WTC11 (cell line): ENCODE measurements at regions not wholly inside any gene's neighbourhood (a gene's known extent, or its start where the extent isn't known, plus 50 kb on each side); places are given as distances from the start of the nearest gene placed in this dataset.

Experiments
- ATAC-seq: fragments of 200-7000 bp; cut with Tn5 transposase; 2 replicates; pipeline ENCODE4 v1.10.0; 2021; ENCODE audit warnings: mild to moderate bottlenecking, moderate library complexity
- CTCF ChIA-PET: fragments of 300-600 bp; sonication (Branson Sonifier 250); formaldehyde crosslinking; loops from one replicate; lab custom pipeline; 2021; ENCODE audit warnings: antibody characterized with exemption; lab: Charles Lee
- POLR2A ChIA-PET: fragments of 350-600 bp; sonication (Branson Sonifier 250); formaldehyde crosslinking; loops from one replicate; lab custom pipeline; 2021; ENCODE audit warnings: antibody characterized with exemption; lab: Charles Lee
- DNase-seq: peaks from one replicate; pipeline ENCODE4 v3.0.0; 2021; ENCODE audit warnings: low spot score
- H3K27ac Mint-ChIP-seq: 2 replicates; pipeline ENCODE4 v1.8.0; 2021; ENCODE audit warnings: mixed read lengths
- H3K27me3 Mint-ChIP-seq: 2 replicates; pipeline ENCODE4 v1.8.0; 2021; ENCODE audit warnings: low read depth, mild to moderate bottlenecking, moderate library complexity, mixed read lengths
- H3K36me3 Mint-ChIP-seq: 2 replicates; pipeline ENCODE4 v1.8.0; 2021; ENCODE audit warnings: mixed read lengths
- H3K4me1 Mint-ChIP-seq: 2 replicates; pipeline ENCODE4 v1.8.0; 2022; ENCODE audit warnings: mixed read lengths
- H3K4me3 Mint-ChIP-seq: 2 replicates; pipeline ENCODE4 v1.8.0; 2021; ENCODE audit warnings: mild to moderate bottlenecking, moderate library complexity, mixed read lengths
- H3K9me3 Mint-ChIP-seq: 2 replicates; pipeline ENCODE4 v1.8.0; 2021; ENCODE audit warnings: mixed read lengths
- ATF2 ChIP-seq: sonication (generic); formaldehyde crosslinking; IDR thresholded peaks from 2 replicates; pipeline ENCODE4 v1.8.1; 2022; ENCODE audit warnings: low read depth, missing genetic modification reagents, borderline replicate concordance
- CBFB ChIP-seq: sonication (generic); formaldehyde crosslinking; IDR thresholded peaks from 2 replicates; pipeline ENCODE4 v1.8.1; 2022; ENCODE audit warnings: mild to moderate bottlenecking, low read depth, missing genetic modification reagents
- E2F4 ChIP-seq: sonication (generic); formaldehyde crosslinking; IDR thresholded peaks from 2 replicates; pipeline ENCODE4 v1.8.1; 2022; ENCODE audit warnings: low read depth, mild to moderate bottlenecking, moderate library complexity, missing genetic modification reagents, borderline replicate concordance
- E2F5 ChIP-seq: sonication (generic); formaldehyde crosslinking; IDR thresholded peaks from 2 replicates; pipeline ENCODE4 v1.8.1; 2022; ENCODE audit warnings: mild to moderate bottlenecking, moderate library complexity, missing genetic modification reagents
- ELF4 ChIP-seq: sonication (generic); formaldehyde crosslinking; IDR thresholded peaks from 2 replicates; pipeline ENCODE4 v1.8.1; 2022; ENCODE audit warnings: low read depth, mild to moderate bottlenecking, moderate library complexity, missing genetic modification reagents
- GABPB1 ChIP-seq: sonication (generic); formaldehyde crosslinking; IDR thresholded peaks from 2 replicates; pipeline ENCODE4 v1.8.1; 2023; ENCODE audit warnings: mild to moderate bottlenecking, missing genetic modification reagents
- GTF2I ChIP-seq: fragments of 250-450 bp; sonication (Bioruptor Pico); conservative IDR thresholded peaks from 2 replicates; pipeline ENCODE4 v1.4.0; 2021; ENCODE audit warnings: mild to moderate bottlenecking
- IRF1 ChIP-seq: sonication (generic); formaldehyde crosslinking; IDR thresholded peaks from 2 replicates; pipeline ENCODE4 v1.8.0; 2023; ENCODE audit warnings: missing genetic modification reagents
- IRF2 ChIP-seq: sonication (generic); formaldehyde crosslinking; IDR thresholded peaks from 2 replicates; pipeline ENCODE4 v1.8.0; 2022; ENCODE audit warnings: low read depth, missing genetic modification reagents, borderline replicate concordance
- JAZF1 ChIP-seq: fragments of 250-450 bp; sonication (Bioruptor Pico); IDR thresholded peaks from 2 replicates; pipeline ENCODE4 v1.9.0; 2021; ENCODE audit warnings: moderate library complexity, mild to moderate bottlenecking, inconsistent platforms
- NFATC4 ChIP-seq: fragments of 250-450 bp; sonication (Bioruptor Pico); IDR thresholded peaks from 2 replicates; pipeline ENCODE4 v1.9.0; 2021; ENCODE audit warnings: mild to moderate bottlenecking
- OVOL2 ChIP-seq: fragments of 250-450 bp; sonication (Bioruptor Pico); IDR thresholded peaks from 2 replicates; pipeline ENCODE4 v1.9.0; 2021; ENCODE audit warnings: mild to moderate bottlenecking, borderline replicate concordance
- SOX15 ChIP-seq: fragments of 250-450 bp; sonication (Bioruptor Pico); IDR thresholded peaks from 2 replicates; pipeline ENCODE4 v1.9.0; 2021; ENCODE audit warnings: mild to moderate bottlenecking
- SP1 ChIP-seq: sonication (generic); formaldehyde crosslinking; conservative IDR thresholded peaks from 2 replicates; pipeline ENCODE4 v1.8.1; 2022; ENCODE audit warnings: missing genetic modification reagents
- TCF7 ChIP-seq: sonication (generic); formaldehyde crosslinking; IDR thresholded peaks from 2 replicates; pipeline ENCODE4 v1.8.0; 2022; ENCODE audit warnings: mild to moderate bottlenecking, low read depth, missing genetic modification reagents, moderate library complexity
- TEAD4 ChIP-seq: sonication (generic); formaldehyde crosslinking; IDR thresholded peaks from 2 replicates; pipeline ENCODE4 v1.8.0; 2022; ENCODE audit warnings: mild to moderate bottlenecking, missing genetic modification reagents
- ZBTB21 ChIP-seq: sonication (generic); formaldehyde crosslinking; IDR thresholded peaks from 2 replicates; pipeline ENCODE4 v1.8.1; 2023; ENCODE audit warnings: mild to moderate bottlenecking, missing genetic modification reagents, borderline replicate concordance
- ZNF423 ChIP-seq: fragments of 250-450 bp; sonication (Bioruptor Pico); IDR thresholded peaks from 2 replicates; pipeline ENCODE4 v2.1.2; 2022; ENCODE audit warnings: mild to moderate bottlenecking, moderate library complexity
- ZSCAN18 ChIP-seq: fragments of 250-450 bp; sonication (Bioruptor Pico); IDR thresholded peaks from 2 replicates; pipeline ENCODE4 v2.1.2; 2022; ENCODE audit warnings: mild to moderate bottlenecking, moderate library complexity
- TF ChIP-seq, protein P1 (sequence below): sonication (generic); formaldehyde crosslinking; IDR thresholded peaks from 2 replicates; pipeline ENCODE4 v1.8.0; 2023; ENCODE audit warnings: mild to moderate bottlenecking, missing genetic modification reagents

GRCh38 chr3:72155391-72156064 is 370.6 kb upstream of the PROK2 start:
- no peak for ATAC-seq
- no peak for TF ChIP-seq JAZF1 (CRISPR knock-in tag)
- TF ChIP-seq GABPB1, result peak; percentile 68
- Mint-ChIP-seq H3K27me3 (no peaks in the 10 kb centered on the region), H3K9me3 (peaks cover 17% of the 10 kb centered on the region), H3K4me3 (no peak overlapping the region), H3K36me3 (peaks cover 8% of the 10 kb centered on the region; the same call in 1 of the 2 replicates), H3K27ac (no peak overlapping the region), H3K4me1 (peaks cover 11% of the 10 kb centered on the region)
- ChIA-PET CTCF (no interaction called here), POLR2A (no interaction called here)
- DNase-seq, result no peak

DNA sequence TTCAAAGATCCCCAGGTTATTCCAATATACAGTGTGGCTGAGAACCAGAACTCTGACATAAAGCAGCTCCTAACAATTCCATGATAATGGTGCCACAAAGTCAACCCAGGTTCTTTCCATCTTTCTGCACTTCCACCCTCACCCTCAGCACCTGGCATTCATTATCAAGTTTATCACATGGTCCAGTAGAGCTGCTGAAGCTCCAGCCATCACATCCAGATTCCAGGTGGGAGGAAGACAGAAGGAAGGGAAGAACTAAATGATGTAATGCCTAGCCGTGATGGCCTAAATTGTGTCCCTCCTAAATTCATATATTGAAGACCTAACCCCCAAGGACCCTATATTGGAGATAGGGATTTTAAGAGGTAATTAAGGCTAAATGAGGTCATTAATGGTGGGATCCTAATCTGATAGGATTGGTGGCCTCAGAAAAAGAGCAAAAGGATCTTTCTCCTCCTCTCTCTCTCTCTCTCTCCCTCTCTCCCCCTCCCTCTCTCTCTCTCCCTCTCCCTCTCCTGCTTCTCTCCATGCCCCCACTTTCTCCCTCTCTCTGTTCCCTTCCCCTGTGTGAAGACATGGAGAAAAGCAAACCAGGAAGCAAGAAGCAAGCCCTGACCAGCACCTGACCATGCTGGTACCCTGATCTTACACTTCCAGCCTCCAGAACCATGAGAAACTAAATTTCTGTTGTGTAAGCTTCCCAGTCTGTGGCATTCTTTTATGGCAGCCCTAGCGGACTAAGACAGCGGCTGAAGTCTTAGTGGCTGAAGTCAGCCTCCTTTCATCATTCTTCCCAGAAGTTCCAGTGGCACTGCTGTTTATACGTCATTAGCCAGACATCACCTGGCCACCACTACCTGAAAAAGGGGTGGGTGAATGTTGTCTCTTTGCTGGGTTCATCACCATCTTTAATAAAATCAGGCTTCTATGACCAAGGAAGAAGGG is 369.7 kb upstream of the PROK2 start:
- Mint-ChIP-seq H3K36me3 (peaks cover 8% of the 10 kb centered on the region; the same call in 1 of the 2 replicates), H3K27me3 (no peaks in the 10 kb centered on the region), H3K9me3 (peaks cover 17% of the 10 kb centered on the region), H3K4me1 (peaks cover 7% of the 10 kb centered on the region), H3K27ac (no peak overlapping the region), H3K4me3 (no peak overlapping the region)
- TF ChIP-seq TEAD4 (CRISPR knock-in tag) (no peak), GTF2I (CRISPR knock-in tag) (0 out of 2 replicates have a peak, but pooled peaks have one; percentile 54)
- ATAC-seq (no peak), DNase-seq (no peak)
- POLR2A ChIA-PET, result no interaction called here
- CTCF ChIA-PET, result no interaction called here

DNA sequence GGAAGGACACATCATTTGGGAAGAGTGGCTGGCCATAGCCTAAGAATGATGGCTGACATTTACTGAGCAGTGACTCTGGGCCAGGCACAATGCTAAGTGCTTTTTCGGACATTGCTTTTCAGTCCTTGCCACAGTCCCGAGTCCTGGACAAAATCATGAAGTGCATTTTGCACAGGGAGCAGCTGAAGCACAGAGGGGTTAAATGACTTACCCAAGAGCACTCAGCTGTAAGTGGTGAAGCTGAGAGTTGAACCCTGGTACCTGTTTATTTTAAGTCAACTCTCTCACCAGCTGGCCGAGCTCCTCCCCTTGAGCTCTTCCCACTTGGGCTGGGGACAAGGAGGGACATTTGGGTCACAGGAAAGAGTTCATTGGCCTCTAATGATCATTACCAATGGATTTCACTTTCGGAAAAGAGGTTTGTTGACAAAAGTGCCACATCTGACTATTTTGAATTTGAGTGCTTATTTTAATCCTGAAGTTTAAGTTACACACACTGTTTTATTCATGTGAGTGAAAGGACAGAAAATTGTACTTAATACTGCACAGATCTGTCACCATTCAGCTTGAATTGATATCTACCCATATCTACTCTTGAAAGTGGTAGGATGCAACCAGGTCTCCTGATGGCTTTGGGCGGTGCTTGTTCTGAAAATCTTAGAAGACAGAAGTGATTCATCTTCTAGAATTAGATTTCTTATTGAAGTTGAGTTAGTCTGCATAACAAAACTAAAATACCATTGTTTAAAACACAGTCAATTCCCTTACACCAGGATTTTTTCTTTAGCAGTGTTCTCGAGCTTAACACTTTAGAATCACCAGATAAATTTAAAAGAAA is 368.7 kb upstream of the PROK2 start:
- H3K36me3 Mint-ChIP-seq, result peaks cover 8% of the 10 kb centered on the region; the same call in 1 of the 2 replicates
- H3K27ac Mint-ChIP-seq, result no peak overlapping the region
- ChIA-PET POLR2A (no interaction called here), CTCF (no interaction called here)
- H3K9me3 Mint-ChIP-seq, result peaks cover 13% of the 10 kb centered on the region
- no peaks in the 10 kb centered on the region for H3K27me3 Mint-ChIP-seq
- DNase-seq, result no peak
- ATAC-seq, result no peak
- peaks cover under 1% of the 10 kb centered on the region for H3K4me1 Mint-ChIP-seq
- H3K4me3 Mint-ChIP-seq, result no peak overlapping the region
- TF ChIP-seq ATF2 (CRISPR knock-in tag), result no peak
- TF ChIP-seq, protein P1, sequence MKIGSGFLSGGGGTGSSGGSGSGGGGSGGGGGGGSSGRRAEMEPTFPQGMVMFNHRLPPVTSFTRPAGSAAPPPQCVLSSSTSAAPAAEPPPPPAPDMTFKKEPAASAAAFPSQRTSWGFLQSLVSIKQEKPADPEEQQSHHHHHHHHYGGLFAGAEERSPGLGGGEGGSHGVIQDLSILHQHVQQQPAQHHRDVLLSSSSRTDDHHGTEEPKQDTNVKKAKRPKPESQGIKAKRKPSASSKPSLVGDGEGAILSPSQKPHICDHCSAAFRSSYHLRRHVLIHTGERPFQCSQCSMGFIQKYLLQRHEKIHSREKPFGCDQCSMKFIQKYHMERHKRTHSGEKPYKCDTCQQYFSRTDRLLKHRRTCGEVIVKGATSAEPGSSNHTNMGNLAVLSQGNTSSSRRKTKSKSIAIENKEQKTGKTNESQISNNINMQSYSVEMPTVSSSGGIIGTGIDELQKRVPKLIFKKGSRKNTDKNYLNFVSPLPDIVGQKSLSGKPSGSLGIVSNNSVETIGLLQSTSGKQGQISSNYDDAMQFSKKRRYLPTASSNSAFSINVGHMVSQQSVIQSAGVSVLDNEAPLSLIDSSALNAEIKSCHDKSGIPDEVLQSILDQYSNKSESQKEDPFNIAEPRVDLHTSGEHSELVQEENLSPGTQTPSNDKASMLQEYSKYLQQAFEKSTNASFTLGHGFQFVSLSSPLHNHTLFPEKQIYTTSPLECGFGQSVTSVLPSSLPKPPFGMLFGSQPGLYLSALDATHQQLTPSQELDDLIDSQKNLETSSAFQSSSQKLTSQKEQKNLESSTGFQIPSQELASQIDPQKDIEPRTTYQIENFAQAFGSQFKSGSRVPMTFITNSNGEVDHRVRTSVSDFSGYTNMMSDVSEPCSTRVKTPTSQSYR (CRISPR knock-in tag), result no peak
- no peak for TF ChIP-seq ZNF423 (CRISPR knock-in tag)
- no peak for TF ChIP-seq E2F4 (CRISPR knock-in tag)
- TF ChIP-seq SOX15, result no peak
- TF ChIP-seq CBFB (CRISPR knock-in tag), result no peak
- TF ChIP-seq ELF4, result no peak
- no peak for TF ChIP-seq NFATC4 (CRISPR knock-in tag)
- TF ChIP-seq ZBTB21, result no peak
- TF ChIP-seq TCF7, result no peak
- TF ChIP-seq ZSCAN18 (CRISPR knock-in tag), result no peak
- TF ChIP-seq OVOL2, result no peak
- no peak for TF ChIP-seq SP1
- TF ChIP-seq E2F5 (CRISPR knock-in tag), result no peak
- no peak for TF ChIP-seq IRF1
- TF ChIP-seq IRF2, result no peak
